Muscle of leg (tissue), 3 donors: ENCODE measurements at regions not wholly inside any gene's neighbourhood (a gene's known extent, or its start where the extent isn't known, plus 50 kb on each side); places are given as distances from the start of the nearest gene placed in this dataset.
"Not testable (repeated sequence)": the region's sequence is repeated elsewhere in the genome, so short reads cannot be mapped to it uniquely, and the experiment has no call there.

Source experiments
- DNase-seq: peaks from one replicate; pipeline ENCODE4 v3.0.0; 2013
- H3K27ac ChIP-seq: one replicate; pipeline ENCODE4 v1.5.1; 2013; ENCODE audit warnings: mild to moderate bottlenecking, low read length, control low read depth
- H3K27me3 ChIP-seq: one replicate; pipeline ENCODE4 v1.6.1; 2013; ENCODE audit warnings: low read length; ENCODE audit not compliant: control insufficient read depth, insufficient read depth
- H3K36me3 ChIP-seq: one replicate; pipeline ENCODE4 v1.6.1; 2013; ENCODE audit warnings: low read length; ENCODE audit not compliant: control insufficient read depth, insufficient read depth
- H3K4me1 ChIP-seq: one replicate; pipeline ENCODE4 v1.6.1; 2013; ENCODE audit warnings: low read length; ENCODE audit not compliant: control insufficient read depth, insufficient read depth
- H3K4me3 ChIP-seq: one replicate; pipeline ENCODE4 v1.5.1; 2013; ENCODE audit warnings: low read length, control low read depth
- H3K9me3 ChIP-seq: replicated peaks from 2 replicates; pipeline ENCODE4 v1.6.1; 2013; ENCODE audit warnings: low read depth, low read length; ENCODE audit not compliant: control insufficient read depth
- WGBS: methylation state at CpG from one replicate; pipeline ENCODE4 v1.1.5; 2013; ENCODE audit warnings: missing lambda C conversion rate; ENCODE audit not compliant: insufficient coverage; 5-methylcytosine and 5-hydroxymethylcytosine counted together

DNA sequence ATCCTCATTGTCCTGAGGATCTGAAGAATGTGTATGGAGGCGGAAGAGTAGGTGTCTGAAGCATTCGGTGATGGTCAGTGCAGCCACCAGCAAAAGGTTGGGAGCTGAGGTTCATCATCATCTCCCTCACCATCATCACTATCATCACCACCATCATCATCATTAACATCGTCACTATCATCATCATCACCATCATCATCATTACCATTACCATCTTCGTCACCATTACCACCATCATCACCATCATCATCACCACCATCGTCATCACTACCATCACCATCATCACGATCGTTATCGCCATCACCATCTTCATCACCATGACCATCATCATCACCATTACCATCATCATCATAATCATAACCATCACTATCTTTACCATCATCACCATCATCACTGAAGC is 90.8 kb upstream of the TMEM132D start:
- no peak overlapping the region for H3K27ac ChIP-seq
- H3K36me3 ChIP-seq = no peaks in the 10 kb centered on the region
- no peak overlapping the region for H3K4me3 ChIP-seq
- WGBS = 85% methylated on average over 7 of the region's 8 CpGs
- H3K27me3 ChIP-seq = peaks cover 6% of the 10 kb centered on the region
- no peaks in the 10 kb centered on the region for H3K4me1 ChIP-seq
- H3K9me3 ChIP-seq = no peaks in the 10 kb centered on the region
- no peak for DNase-seq

GRCh38 chr12:129997239-129997638 is 93.4 kb upstream of the TMEM132D start:
- Histone ChIP-seq H3K27me3 (peaks cover 3% of the 10 kb centered on the region), H3K36me3 (no peaks in the 10 kb centered on the region), H3K4me3 (no peak overlapping the region), H3K9me3 (no peaks in the 10 kb centered on the region), H3K27ac (no peak overlapping the region), H3K4me1 (no peaks in the 10 kb centered on the region)
- WGBS = 80% methylated on average over 1 of the region's 5 CpGs
- no peak for DNase-seq

DNA sequence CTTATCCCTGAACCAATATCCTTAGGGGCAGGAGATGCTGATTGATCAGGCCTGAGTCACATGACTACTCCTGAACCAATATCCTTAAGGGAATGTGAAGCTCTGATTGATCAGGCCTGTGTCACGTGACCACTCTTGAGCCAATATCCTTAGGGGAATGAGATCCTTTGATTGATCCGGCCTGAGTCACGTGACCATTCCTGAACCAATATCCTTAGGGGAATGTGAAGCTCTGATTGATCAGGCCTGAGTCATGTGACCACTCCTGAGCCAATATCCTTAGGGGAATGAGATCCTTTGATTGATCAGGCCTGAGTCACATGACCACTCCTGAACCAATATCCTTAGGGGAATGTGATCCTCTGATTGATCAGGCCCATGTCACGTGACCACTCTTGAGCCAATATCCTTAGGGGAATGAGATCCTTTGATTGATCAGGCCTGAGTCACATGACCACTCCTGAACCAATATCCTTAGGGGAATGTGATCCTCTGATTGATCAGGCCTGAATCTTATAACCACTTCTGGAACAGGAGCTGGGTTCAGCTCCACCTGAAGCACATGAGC is 100.6 kb upstream of the TMEM132D start:
- not testable (repeated sequence) for H3K27ac ChIP-seq, H3K36me3 ChIP-seq, H3K9me3 ChIP-seq, H3K4me1 ChIP-seq, DNase-seq, H3K4me3 ChIP-seq
- peaks cover 11% of the 10 kb centered on the region for H3K27me3 ChIP-seq
- WGBS = no CpG with 5 or more reads among the region's 4 CpGs

DNA sequence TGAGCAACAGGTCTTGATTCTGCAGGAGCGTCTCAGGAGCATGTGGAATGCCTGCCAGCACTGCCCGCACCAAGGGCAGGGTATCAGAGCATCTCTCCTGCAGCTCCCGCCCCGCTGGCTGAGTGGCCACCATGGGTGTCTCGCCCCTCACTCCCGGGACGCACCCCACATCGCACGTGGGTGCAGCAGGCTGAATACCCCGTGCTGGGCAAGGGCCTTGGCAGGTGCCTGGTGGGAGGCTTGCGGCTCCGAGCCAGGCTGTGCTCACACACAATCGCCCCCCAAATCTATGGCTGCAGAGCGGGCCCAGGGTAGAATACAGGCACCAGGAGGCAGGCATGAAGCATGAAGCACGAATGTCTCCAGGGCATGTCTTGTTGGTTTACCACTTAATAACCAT is 103.9 kb upstream of the TMEM132D start:
- no peak overlapping the region for H3K4me3 ChIP-seq
- DNase-seq = no peak
- 86% methylated on average over 14 of the region's 15 CpGs for whole genome bisulfite sequencing
- H3K27ac ChIP-seq = no peak overlapping the region
- no peaks in the 10 kb centered on the region for H3K36me3 ChIP-seq
- H3K4me1 ChIP-seq = no peaks in the 10 kb centered on the region
- no peaks in the 10 kb centered on the region for H3K9me3 ChIP-seq
- peaks cover 28% of the 10 kb centered on the region for H3K27me3 ChIP-seq

DNA sequence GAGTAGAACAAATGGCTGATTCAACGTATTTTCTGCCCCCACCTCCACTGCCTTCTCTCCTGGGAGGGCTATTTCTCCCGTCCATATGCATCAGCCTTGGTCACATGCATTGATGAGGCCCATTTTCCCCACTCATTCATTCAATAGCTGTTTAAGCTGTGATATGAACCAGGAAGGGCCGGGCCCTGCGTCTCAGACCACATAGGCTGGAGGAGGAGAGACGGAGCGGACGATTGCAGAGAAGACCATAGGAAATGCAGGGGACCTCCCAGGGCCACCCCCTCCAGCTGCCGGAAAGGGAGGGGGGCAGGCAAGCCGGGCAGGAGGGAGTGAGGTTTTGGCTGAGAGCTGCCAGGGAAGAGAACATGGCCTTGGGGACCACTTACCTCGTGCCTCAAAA is 104.4 kb upstream of the TMEM132D start:
- WGBS = 26% methylated on average over 6 of the region's 10 CpGs
- H3K27ac ChIP-seq = no peak overlapping the region
- DNase-seq = no peak
- no peaks in the 10 kb centered on the region for H3K36me3 ChIP-seq
- no peak overlapping the region for H3K4me3 ChIP-seq
- no peaks in the 10 kb centered on the region for H3K4me1 ChIP-seq
- no peaks in the 10 kb centered on the region for H3K9me3 ChIP-seq
- peaks cover 30% of the 10 kb centered on the region for H3K27me3 ChIP-seq

DNA sequence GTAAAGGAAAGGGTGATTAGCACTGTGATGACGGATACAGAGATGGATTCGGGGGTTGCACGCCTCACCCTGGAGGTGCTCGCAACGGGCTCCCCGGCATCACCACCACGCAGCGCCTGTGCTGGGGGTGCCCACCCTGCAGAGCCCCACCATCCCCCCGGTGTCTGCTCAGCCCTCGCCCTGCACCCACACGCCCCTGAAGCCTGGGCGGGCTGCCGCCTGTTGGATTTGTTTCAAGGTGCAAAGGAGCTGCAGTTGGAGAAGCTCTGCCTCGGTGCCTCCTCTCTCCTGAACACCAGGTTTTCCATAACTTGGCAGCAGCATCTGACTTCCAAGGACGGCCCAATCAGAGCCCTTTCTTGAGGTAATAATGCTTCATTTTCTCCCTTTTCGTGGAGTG is 106.1 kb upstream of the TMEM132D start:
- 78% methylated on average over 9 of the region's 16 CpGs for WGBS
- Histone ChIP-seq H3K27me3 (peaks cover 46% of the 10 kb centered on the region), H3K36me3 (no peaks in the 10 kb centered on the region), H3K4me3 (no peak overlapping the region), H3K27ac (no peak overlapping the region), H3K9me3 (no peaks in the 10 kb centered on the region), H3K4me1 (peaks cover 3% of the 10 kb centered on the region)
- DNase-seq = no peak

DNA sequence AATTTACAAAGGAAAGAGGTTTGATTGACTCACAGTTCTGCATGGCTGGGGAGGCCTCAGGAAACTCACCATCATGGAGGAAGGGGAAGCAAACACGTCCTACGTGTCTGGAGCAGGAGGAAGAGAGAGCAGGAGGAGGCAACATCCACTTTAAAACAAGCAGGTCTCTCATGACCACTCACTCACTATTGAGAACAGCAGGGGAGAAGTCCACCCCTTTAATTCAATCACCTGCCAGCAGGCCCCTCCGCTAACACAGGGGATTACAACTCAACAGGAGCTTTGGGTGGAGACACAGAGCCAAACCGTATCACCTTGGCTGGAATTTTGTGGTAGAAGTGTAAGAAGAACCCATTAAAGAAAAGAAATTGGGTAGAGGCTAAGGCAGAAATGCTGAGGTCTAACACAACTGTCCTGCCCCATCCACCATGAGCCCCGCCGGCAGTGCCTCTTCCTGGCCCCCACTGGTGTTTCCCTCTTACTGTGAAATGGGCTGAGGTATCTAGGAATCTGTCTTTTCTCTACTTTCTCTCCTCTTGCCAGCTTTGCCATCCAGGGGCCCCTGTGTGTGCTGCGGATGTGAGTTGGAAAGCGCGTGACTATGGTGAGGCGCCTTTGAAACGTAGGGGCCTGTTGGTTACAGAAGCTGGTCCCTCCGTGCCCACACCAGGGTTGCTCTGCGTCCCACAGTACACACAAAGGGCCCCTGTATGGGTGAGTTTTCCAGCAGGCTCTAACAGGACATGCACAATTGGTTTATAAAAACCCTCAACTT is 108.0 kb upstream of the TMEM132D start:
- Histone ChIP-seq H3K4me1 (peaks cover 10% of the 10 kb centered on the region), H3K9me3 (no peaks in the 10 kb centered on the region), H3K27me3 (peaks cover 52% of the 10 kb centered on the region), H3K27ac (no peak overlapping the region), H3K36me3 (no peaks in the 10 kb centered on the region), H3K4me3 (no peak overlapping the region)
- 83% methylated on average over 8 of the region's 13 CpGs for WGBS
- no peak for DNase-seq

GRCh38 chr12:130013771-130014484 is 110.1 kb upstream of the TMEM132D start:
- 10% methylated on average over 31 of the region's 36 CpGs for WGBS
- Histone ChIP-seq H3K4me1 (peaks cover 23% of the 10 kb centered on the region), H3K27ac (no peak overlapping the region), H3K36me3 (no peaks in the 10 kb centered on the region), H3K27me3 (peaks cover 48% of the 10 kb centered on the region), H3K9me3 (no peaks in the 10 kb centered on the region), H3K4me3 (no peak overlapping the region)
- DNase-seq = peak; percentile 57

DNA sequence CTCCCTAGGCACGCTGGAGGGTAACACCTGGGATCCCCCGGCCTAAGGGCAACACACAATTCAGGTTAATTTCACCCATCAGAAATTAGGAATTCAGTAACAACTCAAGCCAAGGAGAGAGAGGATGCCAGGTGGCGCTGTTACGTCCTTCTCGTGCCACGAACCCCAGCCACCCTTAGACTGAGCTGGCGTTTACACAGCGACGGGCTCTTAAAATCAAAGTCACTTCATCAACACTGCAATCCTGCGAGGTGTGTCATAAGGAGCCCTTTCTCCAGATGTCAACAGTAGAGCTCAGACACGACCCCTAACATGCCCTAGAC is 110.6 kb upstream of the TMEM132D start:
- WGBS = 6% methylated on average over 11 of the region's 11 CpGs
- H3K27ac ChIP-seq = no peak overlapping the region
- H3K4me3 ChIP-seq = no peak overlapping the region
- H3K9me3 ChIP-seq = no peaks in the 10 kb centered on the region
- DNase-seq = no peak
- H3K4me1 ChIP-seq = peaks cover 23% of the 10 kb centered on the region
- H3K27me3 ChIP-seq = peaks cover 44% of the 10 kb centered on the region
- no peaks in the 10 kb centered on the region for H3K36me3 ChIP-seq

DNA sequence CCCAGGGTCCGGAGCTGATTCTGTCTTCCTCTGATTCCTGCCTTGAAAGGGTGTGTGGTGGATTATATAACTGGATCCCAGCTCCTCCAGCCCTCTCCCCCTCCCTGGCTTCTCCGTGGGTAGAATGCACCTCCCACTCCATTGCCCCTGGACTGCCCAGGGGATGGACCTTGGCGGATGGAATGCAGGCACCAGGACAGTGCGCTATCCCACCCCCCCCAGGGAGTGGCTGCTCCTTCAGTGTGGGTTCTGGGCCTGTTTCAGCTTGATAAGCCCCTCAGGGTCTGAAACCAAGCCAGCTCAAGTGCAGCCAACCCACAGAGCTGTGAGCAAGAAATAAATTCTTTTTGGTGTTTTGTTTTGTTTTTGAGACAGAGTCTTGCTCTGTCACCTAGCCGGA is 112.4 kb upstream of the TMEM132D start:
- Histone ChIP-seq H3K4me3 (no peak overlapping the region), H3K27ac (no peak overlapping the region), H3K4me1 (peaks cover 23% of the 10 kb centered on the region), H3K27me3 (peaks cover 35% of the 10 kb centered on the region), H3K9me3 (no peaks in the 10 kb centered on the region), H3K36me3 (no peaks in the 10 kb centered on the region)
- DNase-seq = no peak
- 93% methylated on average over 3 of the region's 5 CpGs for WGBS
